Retina (tissue), 1 donor: ENCODE measurements at regions not wholly inside any gene's neighbourhood (a gene's known extent, or its start where the extent isn't known, plus 50 kb on each side); places are given as distances from the start of the nearest gene placed in this dataset.
A peak's percentile ranks its signal among the peaks of the same experiment; 100 is the strongest.
"Not testable (repeated sequence)": the region's sequence is repeated elsewhere in the genome, so short reads cannot be mapped to it uniquely, and the experiment has no call there.

ENCODE experiments used
- DNase-seq: peaks from one replicate; pipeline ENCODE4 v3.0.0-alpha.2; 2016

GRCh38 chr5:103425686-103426454, 136.7 kb downstream of the NUDT12 start:
- DNase-seq: no peak

GRCh38 chr5:103424453-103425205, 138.0 kb downstream of the NUDT12 start:
- DNase-seq: no peak

GRCh38 chr5:103424026-103424425, 138.6 kb downstream of the NUDT12 start:
- DNase-seq: no peak

GRCh38 chr5:103422756-103423155, 139.8 kb downstream of the NUDT12 start:
- DNase-seq: no peak

- no peak for DNase-seq
Measured at GRCh38 chr5:103414604-103415003, 148.0 kb downstream of the NUDT12 start.

- no peak for DNase-seq
Measured at GRCh38 chr5:103411711-103412110, 150.9 kb downstream of the NUDT12 start.

GRCh38 chr5:103410172-103410571, 151.6 kb downstream of the MACIR start:
- DNase-seq: no peak

- no peak for DNase-seq
Measured at GRCh38 chr5:103409013-103409670, 150.6 kb downstream of the MACIR start.

- no peak for DNase-seq
Measured at GRCh38 chr5:103408408-103408807, 149.8 kb downstream of the MACIR start.

- DNase-seq: no peak
Measured at GRCh38 chr5:103407402-103407801, 148.8 kb downstream of the MACIR start.

GRCh38 chr5:103404483-103404882, 145.9 kb downstream of the MACIR start:
- DNase-seq: no peak

GRCh38 chr5:103402851-103403250, 144.3 kb downstream of the MACIR start:
- no peak for DNase-seq

GRCh38 chr5:103397739-103398581, 139.4 kb downstream of the MACIR start:
- no peak for DNase-seq

GRCh38 chr5:103394676-103395075, 136.1 kb downstream of the MACIR start:
- DNase-seq: no peak

GRCh38 chr5:103393101-103393754, 134.7 kb downstream of the MACIR start:
- peak; percentile 64 for DNase-seq

- DNase-seq: no peak
Measured at GRCh38 chr5:103391659-103392058, 133.1 kb downstream of the MACIR start.

GRCh38 chr5:103389846-103390245, 131.3 kb downstream of the MACIR start:
- peak; percentile 70 for DNase-seq

- DNase-seq: peak; percentile 51
Measured at GRCh38 chr5:103389357-103389756, 130.8 kb downstream of the MACIR start.

GRCh38 chr5:103385722-103386121, 127.2 kb downstream of the MACIR start:
- no peak for DNase-seq

GRCh38 chr5:103377638-103378037, 119.1 kb downstream of the MACIR start:
- DNase-seq: not testable (repeated sequence)

- no peak for DNase-seq
Measured at GRCh38 chr5:103375863-103376591, 117.5 kb downstream of the MACIR start.
